Uterus (tissue), 3 donors: ENCODE measurements at regions not wholly inside any gene's neighbourhood (a gene's known extent, or its start where the extent isn't known, plus 50 kb on each side); places are given as distances from the start of the nearest gene placed in this dataset.

Experiments used
- DNase-seq, 2 donors: peaks; one replicate each; pipeline ENCODE4 v3.0.0-alpha.2; 2019 to 2020
- H3K27ac ChIP-seq, 2 donors: fragments of 200-600 bp; sonication (generic); 1 replicate in 1 of 2; 2 replicates in 1 of 2; pipeline ENCODE4 v1.5.1; 2016 to 2018
- H3K27me3 ChIP-seq, 2 donors: fragments of 200-600 bp; sonication (generic); one replicate each; pipeline ENCODE4 v1.5.1; 2018 to 2019; ENCODE audit warnings: control low read depth in 1 of 2
- H3K36me3 ChIP-seq, 2 donors: fragments of 200-600 bp; sonication (generic); one replicate each; pipeline ENCODE4 v1.5.1; 2019; ENCODE audit warnings: control low read depth in 1 of 2
- H3K4me1 ChIP-seq, 2 donors: fragments of 200-600 bp; sonication (generic); one replicate each; pipeline ENCODE4 v1.5.1; 2018 to 2019; ENCODE audit warnings: control low read depth in 1 of 2
- H3K4me3 ChIP-seq, 2 donors: fragments of 200-600 bp; sonication (generic); 1 replicate in 1 of 2; 2 replicates in 1 of 2; pipeline ENCODE4 v1.5.1; 2018 to 2019; ENCODE audit warnings: mild to moderate bottlenecking in 1 of 2
- H3K9me3 ChIP-seq, 2 donors: fragments of 200-600 bp; sonication (generic); one replicate each; pipeline ENCODE4 v1.5.1; 2019; ENCODE audit warnings: control low read depth in 1 of 2
- POLR2A ChIP-seq, 2 donors: fragments of 450-650 bp; IDR thresholded peaks; one replicate each; pipeline ENCODE4 v1.6.1; 2016; ENCODE audit warnings: antibody characterized with exemption in 2 of 2, mild to moderate bottlenecking in 1 of 2, moderate library complexity in 1 of 2
- intact Hi-C: fragments of 100-400 bp; cut with DNase I; formaldehyde crosslinking; loops from one replicate; pipeline ENCODE4 v1.15.1; 2023; ENCODE audit warnings: low total_unique reads
- TF ChIP-seq, protein P1 (sequence below), 4 experiments: fragments of 200-600 bp in 2 of 4; fragments of 450-650 bp in 2 of 4; sonication (generic) in 2 of 4; IDR thresholded peaks; one replicate each; pipeline ENCODE4 v1.5.1; 2016 to 2019; ENCODE audit warnings: antibody characterized with exemption in 4 of 4, mild to moderate bottlenecking in 2 of 4, moderate library complexity in 1 of 4
- donor health status: DM: yes; HTN: yes; CAD: no.

DNA sequence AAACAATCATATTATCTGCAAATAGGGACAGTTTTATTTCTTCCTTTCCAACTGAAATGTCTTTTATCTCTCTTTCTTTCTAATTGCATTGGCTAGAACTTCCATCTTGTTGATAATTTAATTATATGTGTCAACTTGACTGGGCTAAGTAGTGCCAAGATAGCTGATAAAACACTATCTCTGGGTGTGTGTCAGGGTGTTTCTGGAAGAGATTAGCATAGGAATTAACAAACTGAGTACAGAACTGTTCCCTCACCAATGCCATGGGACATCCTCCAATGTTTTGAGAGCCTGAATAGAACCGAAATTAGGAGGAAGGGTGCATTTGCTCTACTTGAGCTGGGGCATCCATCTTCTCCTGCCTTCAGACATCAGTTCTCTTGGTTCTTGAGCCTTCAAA, 1027.2 kb downstream of the FAT4 start:
- no peak for DNase-seq
- no peak for TF ChIP-seq POLR2A (IDR thresholded peaks at IDR 0.05)
- TF ChIP-seq, protein P1, sequence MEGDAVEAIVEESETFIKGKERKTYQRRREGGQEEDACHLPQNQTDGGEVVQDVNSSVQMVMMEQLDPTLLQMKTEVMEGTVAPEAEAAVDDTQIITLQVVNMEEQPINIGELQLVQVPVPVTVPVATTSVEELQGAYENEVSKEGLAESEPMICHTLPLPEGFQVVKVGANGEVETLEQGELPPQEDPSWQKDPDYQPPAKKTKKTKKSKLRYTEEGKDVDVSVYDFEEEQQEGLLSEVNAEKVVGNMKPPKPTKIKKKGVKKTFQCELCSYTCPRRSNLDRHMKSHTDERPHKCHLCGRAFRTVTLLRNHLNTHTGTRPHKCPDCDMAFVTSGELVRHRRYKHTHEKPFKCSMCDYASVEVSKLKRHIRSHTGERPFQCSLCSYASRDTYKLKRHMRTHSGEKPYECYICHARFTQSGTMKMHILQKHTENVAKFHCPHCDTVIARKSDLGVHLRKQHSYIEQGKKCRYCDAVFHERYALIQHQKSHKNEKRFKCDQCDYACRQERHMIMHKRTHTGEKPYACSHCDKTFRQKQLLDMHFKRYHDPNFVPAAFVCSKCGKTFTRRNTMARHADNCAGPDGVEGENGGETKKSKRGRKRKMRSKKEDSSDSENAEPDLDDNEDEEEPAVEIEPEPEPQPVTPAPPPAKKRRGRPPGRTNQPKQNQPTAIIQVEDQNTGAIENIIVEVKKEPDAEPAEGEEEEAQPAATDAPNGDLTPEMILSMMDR (IDR thresholded peaks at IDR 0.05): no peak
- Histone ChIP-seq H3K9me3 (no peaks in the 10 kb centered on the region), H3K36me3 (no peaks in the 10 kb centered on the region), H3K4me3 (no peak overlapping the region), H3K27me3 (no peaks in the 10 kb centered on the region), H3K27ac (no peak overlapping the region), H3K4me1 (no peaks in the 10 kb centered on the region)
- intact Hi-C loops: no loop called here

- Histone ChIP-seq H3K4me3 (no peak overlapping the region), H3K27me3 (no peaks in the 10 kb centered on the region), H3K9me3 (no peaks in the 10 kb centered on the region), H3K4me1 (no peaks in the 10 kb centered on the region), H3K27ac (no peak overlapping the region), H3K36me3 (no peaks in the 10 kb centered on the region)
- intact Hi-C loops: no loop called here
- DNase-seq: no peak
- TF ChIP-seq, protein P1 (IDR thresholded peaks at IDR 0.05): no peak
- TF ChIP-seq POLR2A (IDR thresholded peaks at IDR 0.05): no peak
Observed at GRCh38 chr4:126344472-126344871, 1029.7 kb downstream of the FAT4 start.

- H3K36me3 ChIP-seq: no peaks in the 10 kb centered on the region
- H3K27me3 ChIP-seq: no peaks in the 10 kb centered on the region
- intact Hi-C loops: no loop called here
- no peaks in the 10 kb centered on the region for H3K4me1 ChIP-seq
- TF ChIP-seq, protein P1 (IDR thresholded peaks at IDR 0.05): no peak
- no peak for TF ChIP-seq POLR2A (IDR thresholded peaks at IDR 0.05)
- no peak overlapping the region for H3K27ac ChIP-seq
- DNase-seq: no peak
- no peaks in the 10 kb centered on the region for H3K9me3 ChIP-seq
- H3K4me3 ChIP-seq: no peak overlapping the region
Observed at GRCh38 chr4:126346654-126347053, 1031.9 kb downstream of the FAT4 start.

DNA sequence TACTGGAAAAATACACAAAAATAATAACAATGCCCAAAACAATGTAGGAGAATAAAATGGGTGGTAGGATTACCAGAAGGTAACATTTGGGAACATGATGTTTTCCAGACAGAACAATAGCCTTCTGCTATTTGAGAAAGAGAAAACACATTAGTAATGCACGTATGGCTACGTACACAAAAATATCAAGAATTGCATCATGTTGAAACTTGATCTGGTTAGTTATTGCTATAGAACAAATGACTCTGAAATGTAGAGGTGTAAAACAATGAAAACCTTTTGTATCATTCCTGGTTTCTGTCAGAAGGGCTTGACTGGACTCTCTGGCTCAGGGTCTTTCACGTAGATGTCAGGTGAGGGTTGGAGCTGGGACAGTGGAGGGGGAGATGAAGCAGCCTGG, 1040.0 kb downstream of the FAT4 start:
- no peaks in the 10 kb centered on the region for H3K36me3 ChIP-seq
- intact Hi-C loops: no loop called here
- H3K9me3 ChIP-seq: no peaks in the 10 kb centered on the region
- no peak for DNase-seq
- H3K27ac ChIP-seq: no peak overlapping the region
- no peak for TF ChIP-seq POLR2A (IDR thresholded peaks at IDR 0.05)
- TF ChIP-seq, protein P1 (IDR thresholded peaks at IDR 0.05): no peak
- no peaks in the 10 kb centered on the region for H3K27me3 ChIP-seq
- H3K4me3 ChIP-seq: no peak overlapping the region
- H3K4me1 ChIP-seq: no peaks in the 10 kb centered on the region

DNA sequence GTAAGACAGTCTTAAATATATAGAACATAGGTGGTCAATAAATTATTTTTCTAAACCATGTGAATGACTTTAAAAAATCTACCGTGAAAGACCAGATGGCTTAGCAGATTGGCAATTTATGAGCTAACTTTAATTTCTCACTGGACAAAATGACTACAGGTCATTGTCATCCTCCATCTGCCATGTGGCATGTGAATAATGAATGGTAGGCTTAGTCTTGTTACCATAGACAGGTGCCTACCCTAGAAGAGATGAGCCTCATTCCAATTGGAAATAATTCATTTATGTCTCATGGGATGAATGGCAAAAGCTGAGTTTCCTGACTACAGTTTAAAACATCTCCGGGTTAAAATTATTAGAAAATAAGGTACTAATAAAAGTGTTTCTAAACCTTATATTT, 1043.3 kb downstream of the FAT4 start:
- H3K27ac ChIP-seq: no peak overlapping the region
- no peaks in the 10 kb centered on the region for H3K27me3 ChIP-seq
- intact Hi-C loops: no loop called here
- no peaks in the 10 kb centered on the region for H3K36me3 ChIP-seq
- DNase-seq: no peak
- no peaks in the 10 kb centered on the region for H3K4me1 ChIP-seq
- TF ChIP-seq, protein P1 (IDR thresholded peaks at IDR 0.05): no peak
- no peak for TF ChIP-seq POLR2A (IDR thresholded peaks at IDR 0.05)
- no peak overlapping the region for H3K4me3 ChIP-seq
- no peaks in the 10 kb centered on the region for H3K9me3 ChIP-seq
